ENCODE measurements at regions not wholly inside any gene's neighbourhood (a gene's known extent, or its start where the extent isn't known, plus 50 kb on each side); places are given as distances from the start of the nearest gene placed in this dataset.

- no peak for TF ChIP-seq EP300 (conservative IDR thresholded peaks at IDR 0.05; ENCODE audit: poor library complexity, severe bottlenecking)
- TF ChIP-seq CTCF (IDR thresholded peaks at IDR 0.05; ENCODE audit: poor library complexity, severe bottlenecking), result no peak
- no peak for TF ChIP-seq POLR2AphosphoS5 (IDR thresholded peaks at IDR 0.05)
- no peak for TF ChIP-seq EZH2 (IDR thresholded peaks at IDR 0.05; ENCODE audit: borderline replicate concordance, insufficient read depth, low read length, poor library complexity, severe bottlenecking)
- TF ChIP-seq TAF1 (IDR thresholded peaks at IDR 0.05; ENCODE audit: low read depth), result no peak
- TF ChIP-seq SMC3 (conservative IDR thresholded peaks at IDR 0.05; ENCODE audit: poor library complexity), result no peak
- TF ChIP-seq REST (IDR thresholded peaks at IDR 0.05; ENCODE audit: borderline replicate concordance), result no peak
- no peak for TF ChIP-seq MXI1 (conservative IDR thresholded peaks at IDR 0.05; ENCODE audit: poor library complexity, severe bottlenecking)
- TF ChIP-seq RAD21 (conservative IDR thresholded peaks at IDR 0.05), result no peak
Measured at GRCh38 chrY:7299960-7300359, 388.4 kb upstream of the AMELY start.
